A549 (cell line): ENCODE measurements at regions not wholly inside any gene's neighbourhood (a gene's known extent, or its start where the extent isn't known, plus 50 kb on each side); places are given as distances from the start of the nearest gene placed in this dataset.

Experiments used
- BHLHE40 ChIP-seq: IDR thresholded peaks from 2 replicates; pipeline ENCODE4 v1.6.1; 2012; ENCODE audit warnings: low read depth, low read length, inconsistent platforms
- CEBPB ChIP-seq, 2 experiments: fragments of >200 bp in 1 of 2; sonication (Bioruptor Twin) in 1 of 2; formaldehyde crosslinking in 1 of 2; IDR thresholded peaks; 2 replicates each; pipeline ENCODE4 v1.6.1; 2012 to 2016
- CHD2 ChIP-seq: fragments of 150-350 bp; IDR thresholded peaks from 2 replicates; pipeline ENCODE4 v1.6.1; 2014; ENCODE audit warnings: low read length; ENCODE audit not compliant: partially characterized antibody
- HEYL ChIP-seq: fragments of 250-450 bp; sonication (Bioruptor Pico); IDR thresholded peaks from 2 replicates; pipeline ENCODE4 v1.8.0; 2021; ENCODE audit warnings: mild to moderate bottlenecking, moderate library complexity
- JUNB ChIP-seq: fragments of >200 bp; sonication (Bioruptor Twin); formaldehyde crosslinking; IDR thresholded peaks from 2 replicates; pipeline ENCODE4 v1.6.1; 2016
- POLR2A ChIP-seq: IDR thresholded peaks from 2 replicates; pipeline ENCODE4 v1.6.1; 2012; ENCODE audit warnings: mild to moderate bottlenecking, low read length
- RAD21 ChIP-seq, 2 experiments: fragments of >200 bp in 1 of 2; sonication (Bioruptor Twin) in 1 of 2; formaldehyde crosslinking in 1 of 2; IDR thresholded peaks in 1 of 2; conservative IDR thresholded peaks in 1 of 2; 2 replicates in 1 of 2; 3 replicates in 1 of 2; pipeline ENCODE4 v1.6.1; 2012 to 2018; ENCODE audit warnings: inconsistent platforms in 1 of 2
- RFX5 ChIP-seq: fragments of 450-650 bp; IDR thresholded peaks from 2 replicates; pipeline ENCODE4 v1.7.1; 2014; ENCODE audit warnings: antibody characterized with exemption, mild to moderate bottlenecking, moderate library complexity
- TF ChIP-seq, protein P1 (sequence below): fragments of >200 bp; sonication (Bioruptor Twin); formaldehyde crosslinking; IDR thresholded peaks from 3 replicates; pipeline ENCODE4 v1.5.1; 2016
- TF ChIP-seq, protein P2 (sequence below): fragments of 200-600 bp; sonication (generic); IDR thresholded peaks from 2 replicates; pipeline ENCODE4 v1.6.1; 2016; ENCODE audit warnings: antibody characterized with exemption, mild to moderate bottlenecking, moderate library complexity
- TF ChIP-seq, protein P3 (sequence below): IDR thresholded peaks from 2 replicates; pipeline ENCODE4 v1.6.1; 2012
- TF ChIP-seq, protein P4 (sequence below): fragments of 450-650 bp; IDR thresholded peaks from 2 replicates; pipeline ENCODE4 v1.6.1; 2014; ENCODE audit warnings: antibody characterized with exemption

DNA sequence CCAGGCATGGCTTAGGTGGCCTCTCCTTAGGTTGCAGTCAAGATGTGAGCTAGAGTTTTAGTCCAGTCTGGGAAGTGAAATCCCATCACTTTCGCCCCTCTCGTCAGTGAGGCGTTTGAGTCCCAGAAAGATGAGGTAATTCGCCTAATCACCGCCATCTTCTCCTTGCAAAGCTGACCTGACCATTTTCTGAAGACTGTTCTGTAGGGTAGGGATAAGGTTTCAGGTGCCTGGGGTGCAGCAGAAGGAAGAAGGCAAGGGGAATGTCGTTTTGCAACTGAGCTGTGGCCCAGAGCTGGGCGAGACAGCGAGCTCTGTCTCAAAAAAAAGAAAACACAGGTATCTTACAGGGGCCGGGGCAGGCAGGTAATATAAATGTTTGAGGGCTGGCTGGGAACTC, 61.7 kb upstream of the CECR2 start:
- no peak for TF ChIP-seq RFX5
- TF ChIP-seq, protein P1, sequence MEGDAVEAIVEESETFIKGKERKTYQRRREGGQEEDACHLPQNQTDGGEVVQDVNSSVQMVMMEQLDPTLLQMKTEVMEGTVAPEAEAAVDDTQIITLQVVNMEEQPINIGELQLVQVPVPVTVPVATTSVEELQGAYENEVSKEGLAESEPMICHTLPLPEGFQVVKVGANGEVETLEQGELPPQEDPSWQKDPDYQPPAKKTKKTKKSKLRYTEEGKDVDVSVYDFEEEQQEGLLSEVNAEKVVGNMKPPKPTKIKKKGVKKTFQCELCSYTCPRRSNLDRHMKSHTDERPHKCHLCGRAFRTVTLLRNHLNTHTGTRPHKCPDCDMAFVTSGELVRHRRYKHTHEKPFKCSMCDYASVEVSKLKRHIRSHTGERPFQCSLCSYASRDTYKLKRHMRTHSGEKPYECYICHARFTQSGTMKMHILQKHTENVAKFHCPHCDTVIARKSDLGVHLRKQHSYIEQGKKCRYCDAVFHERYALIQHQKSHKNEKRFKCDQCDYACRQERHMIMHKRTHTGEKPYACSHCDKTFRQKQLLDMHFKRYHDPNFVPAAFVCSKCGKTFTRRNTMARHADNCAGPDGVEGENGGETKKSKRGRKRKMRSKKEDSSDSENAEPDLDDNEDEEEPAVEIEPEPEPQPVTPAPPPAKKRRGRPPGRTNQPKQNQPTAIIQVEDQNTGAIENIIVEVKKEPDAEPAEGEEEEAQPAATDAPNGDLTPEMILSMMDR = no peak
- TF ChIP-seq POLR2A = no peak
- TF ChIP-seq, protein P2, sequence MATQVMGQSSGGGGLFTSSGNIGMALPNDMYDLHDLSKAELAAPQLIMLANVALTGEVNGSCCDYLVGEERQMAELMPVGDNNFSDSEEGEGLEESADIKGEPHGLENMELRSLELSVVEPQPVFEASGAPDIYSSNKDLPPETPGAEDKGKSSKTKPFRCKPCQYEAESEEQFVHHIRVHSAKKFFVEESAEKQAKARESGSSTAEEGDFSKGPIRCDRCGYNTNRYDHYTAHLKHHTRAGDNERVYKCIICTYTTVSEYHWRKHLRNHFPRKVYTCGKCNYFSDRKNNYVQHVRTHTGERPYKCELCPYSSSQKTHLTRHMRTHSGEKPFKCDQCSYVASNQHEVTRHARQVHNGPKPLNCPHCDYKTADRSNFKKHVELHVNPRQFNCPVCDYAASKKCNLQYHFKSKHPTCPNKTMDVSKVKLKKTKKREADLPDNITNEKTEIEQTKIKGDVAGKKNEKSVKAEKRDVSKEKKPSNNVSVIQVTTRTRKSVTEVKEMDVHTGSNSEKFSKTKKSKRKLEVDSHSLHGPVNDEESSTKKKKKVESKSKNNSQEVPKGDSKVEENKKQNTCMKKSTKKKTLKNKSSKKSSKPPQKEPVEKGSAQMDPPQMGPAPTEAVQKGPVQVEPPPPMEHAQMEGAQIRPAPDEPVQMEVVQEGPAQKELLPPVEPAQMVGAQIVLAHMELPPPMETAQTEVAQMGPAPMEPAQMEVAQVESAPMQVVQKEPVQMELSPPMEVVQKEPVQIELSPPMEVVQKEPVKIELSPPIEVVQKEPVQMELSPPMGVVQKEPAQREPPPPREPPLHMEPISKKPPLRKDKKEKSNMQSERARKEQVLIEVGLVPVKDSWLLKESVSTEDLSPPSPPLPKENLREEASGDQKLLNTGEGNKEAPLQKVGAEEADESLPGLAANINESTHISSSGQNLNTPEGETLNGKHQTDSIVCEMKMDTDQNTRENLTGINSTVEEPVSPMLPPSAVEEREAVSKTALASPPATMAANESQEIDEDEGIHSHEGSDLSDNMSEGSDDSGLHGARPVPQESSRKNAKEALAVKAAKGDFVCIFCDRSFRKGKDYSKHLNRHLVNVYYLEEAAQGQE = no peak
- TF ChIP-seq JUNB = no peak
- TF ChIP-seq, protein P3, sequence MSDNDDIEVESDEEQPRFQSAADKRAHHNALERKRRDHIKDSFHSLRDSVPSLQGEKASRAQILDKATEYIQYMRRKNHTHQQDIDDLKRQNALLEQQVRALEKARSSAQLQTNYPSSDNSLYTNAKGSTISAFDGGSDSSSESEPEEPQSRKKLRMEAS = no peak
- no peak for TF ChIP-seq CHD2
- no peak for TF ChIP-seq RAD21 (conservative IDR thresholded peaks at IDR 0.05 in 1 of 2, IDR thresholded peaks at IDR 0.05 in 1 of 2)
- no peak for TF ChIP-seq CEBPB (IDR thresholded peaks at IDR 0.05)
- TF ChIP-seq, protein P4, sequence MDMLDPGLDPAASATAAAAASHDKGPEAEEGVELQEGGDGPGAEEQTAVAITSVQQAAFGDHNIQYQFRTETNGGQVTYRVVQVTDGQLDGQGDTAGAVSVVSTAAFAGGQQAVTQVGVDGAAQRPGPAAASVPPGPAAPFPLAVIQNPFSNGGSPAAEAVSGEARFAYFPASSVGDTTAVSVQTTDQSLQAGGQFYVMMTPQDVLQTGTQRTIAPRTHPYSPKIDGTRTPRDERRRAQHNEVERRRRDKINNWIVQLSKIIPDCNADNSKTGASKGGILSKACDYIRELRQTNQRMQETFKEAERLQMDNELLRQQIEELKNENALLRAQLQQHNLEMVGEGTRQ = no peak
- TF ChIP-seq BHLHE40 = no peak
- TF ChIP-seq HEYL (CRISPR knock-in tag) = no peak
